Esophagus squamous epithelium (tissue), 5 donors: ENCODE measurements at regions not wholly inside any gene's neighbourhood (a gene's known extent, or its start where the extent isn't known, plus 50 kb on each side); places are given as distances from the start of the nearest gene placed in this dataset.
"Not testable (repeated sequence)": the region's sequence is repeated elsewhere in the genome, so short reads cannot be mapped to it uniquely, and the experiment has no call there.

Experiments
- DNase-seq: peaks from one replicate; lab custom pipeline; 2025; lab: John Stamatoyannopoulos, UW
- H3K27ac ChIP-seq, 4 donors: fragments of 200-600 bp; sonication (generic); one replicate each; pipeline ENCODE4 v1.5.1; 2016 to 2019; ENCODE audit warnings: mild to moderate bottlenecking in 1 of 4
- H3K27me3 ChIP-seq, 4 donors: fragments of 200-600 bp; sonication (generic); 1 replicate in 3 of 4; 2 replicates in 1 of 4; pipeline versions ENCODE4 v1.5.1 to v1.6.0; 2017 to 2021; ENCODE audit warnings: antibody characterized with exemption in 1 of 4
- H3K36me3 ChIP-seq, 3 donors: fragments of 200-600 bp; sonication (generic); one replicate each; pipeline ENCODE4 v1.5.1; 2016 to 2019
- H3K4me1 ChIP-seq, 3 donors: fragments of 200-600 bp; sonication (generic); one replicate each; pipeline ENCODE4 v1.5.1; 2017 to 2019
- H3K4me3 ChIP-seq, 4 donors: fragments of 200-600 bp; sonication (generic); 1 replicate in 3 of 4; 2 replicates in 1 of 4; pipeline ENCODE4 v1.5.1; 2016 to 2019; ENCODE audit warnings: mild to moderate bottlenecking in 2 of 4, moderate library complexity in 1 of 4
- H3K9me3 ChIP-seq, 3 donors: fragments of 200-600 bp; sonication (generic); one replicate each; pipeline ENCODE4 v1.5.1; 2016 to 2019
- POLR2A ChIP-seq, 4 donors: fragments of 450-650 bp; IDR thresholded peaks; one replicate each; pipeline ENCODE4 v1.6.1; 2017; ENCODE audit warnings: antibody characterized with exemption in 4 of 4, mild to moderate bottlenecking in 4 of 4, moderate library complexity in 3 of 4
- WGBS, 2 donors: methylation state at CpG; one replicate each; pipeline ENCODE4 v1.1.5; 2018; 5-methylcytosine and 5-hydroxymethylcytosine counted together
- intact Hi-C: fragments of 100-400 bp; cut with DNase I; formaldehyde crosslinking; loops from one replicate; pipeline ENCODE4 v1.15.0; 2022
- TF ChIP-seq, protein P1 (sequence below), 6 experiments: fragments of 450-650 bp in 4 of 6; fragments of 200-600 bp in 2 of 6; sonication (generic) in 2 of 6; IDR thresholded peaks; one replicate each; pipeline ENCODE4 v1.5.1; 2016 to 2019; ENCODE audit warnings: antibody characterized with exemption in 6 of 6, mild to moderate bottlenecking in 4 of 6, moderate library complexity in 4 of 6
- donor health status: DM: yes; HTN: yes; CAD: no.

DNA sequence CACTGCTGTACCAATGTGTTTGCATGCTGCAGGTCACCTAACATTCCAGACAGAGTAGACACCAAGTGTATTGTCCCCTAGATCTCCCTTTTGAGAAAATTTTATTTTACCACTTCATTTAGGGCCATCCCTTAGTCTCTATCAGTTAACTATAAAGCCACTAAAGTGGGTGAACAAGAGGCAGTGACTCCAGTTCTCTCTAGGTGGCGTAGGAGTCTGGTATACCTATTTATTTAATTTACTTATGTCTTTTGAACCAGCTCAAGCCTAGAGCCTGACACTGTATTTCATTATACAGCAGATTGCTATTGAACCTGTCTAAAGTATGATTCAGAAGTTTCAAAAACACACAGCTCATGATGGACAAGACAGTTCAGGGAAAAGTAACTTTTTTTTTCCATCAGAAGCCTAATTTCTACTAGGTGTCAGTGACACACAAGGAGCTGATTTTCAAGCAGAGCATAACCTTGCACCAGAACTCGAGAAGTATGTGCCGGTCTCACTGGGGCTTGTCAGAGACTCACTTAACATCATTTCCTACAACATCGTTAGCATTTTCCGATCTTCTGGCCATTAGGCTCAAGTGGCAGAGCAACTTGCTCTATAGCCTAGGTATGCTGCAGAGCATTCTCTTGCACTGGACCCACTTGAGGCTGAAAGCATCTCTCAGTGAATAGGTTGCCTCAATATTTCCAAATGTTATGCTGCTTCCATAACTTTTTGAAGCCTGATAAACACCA lies 175.4 kb downstream of the CDC14C start:
- intact Hi-C loops, result no loop called here
- no peak for TF ChIP-seq POLR2A (IDR thresholded peaks at IDR 0.05)
- TF ChIP-seq, protein P1, sequence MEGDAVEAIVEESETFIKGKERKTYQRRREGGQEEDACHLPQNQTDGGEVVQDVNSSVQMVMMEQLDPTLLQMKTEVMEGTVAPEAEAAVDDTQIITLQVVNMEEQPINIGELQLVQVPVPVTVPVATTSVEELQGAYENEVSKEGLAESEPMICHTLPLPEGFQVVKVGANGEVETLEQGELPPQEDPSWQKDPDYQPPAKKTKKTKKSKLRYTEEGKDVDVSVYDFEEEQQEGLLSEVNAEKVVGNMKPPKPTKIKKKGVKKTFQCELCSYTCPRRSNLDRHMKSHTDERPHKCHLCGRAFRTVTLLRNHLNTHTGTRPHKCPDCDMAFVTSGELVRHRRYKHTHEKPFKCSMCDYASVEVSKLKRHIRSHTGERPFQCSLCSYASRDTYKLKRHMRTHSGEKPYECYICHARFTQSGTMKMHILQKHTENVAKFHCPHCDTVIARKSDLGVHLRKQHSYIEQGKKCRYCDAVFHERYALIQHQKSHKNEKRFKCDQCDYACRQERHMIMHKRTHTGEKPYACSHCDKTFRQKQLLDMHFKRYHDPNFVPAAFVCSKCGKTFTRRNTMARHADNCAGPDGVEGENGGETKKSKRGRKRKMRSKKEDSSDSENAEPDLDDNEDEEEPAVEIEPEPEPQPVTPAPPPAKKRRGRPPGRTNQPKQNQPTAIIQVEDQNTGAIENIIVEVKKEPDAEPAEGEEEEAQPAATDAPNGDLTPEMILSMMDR (IDR thresholded peaks at IDR 0.05), result peak in 2 of 6 experiments; percentile 9 to 41
- H3K27ac ChIP-seq, result no peak overlapping the region
- no peak overlapping the region for H3K4me3 ChIP-seq
- no peaks in the 10 kb centered on the region for H3K27me3 ChIP-seq
- H3K9me3 ChIP-seq, result no peaks in the 10 kb centered on the region
- no peaks in the 10 kb centered on the region for H3K4me1 ChIP-seq
- 70 to 82% methylated on average over 1 to 5 of the region's 5 CpGs for WGBS, 2 donors
- H3K36me3 ChIP-seq, result no peaks in the 10 kb centered on the region
- DNase-seq, result no peak

DNA sequence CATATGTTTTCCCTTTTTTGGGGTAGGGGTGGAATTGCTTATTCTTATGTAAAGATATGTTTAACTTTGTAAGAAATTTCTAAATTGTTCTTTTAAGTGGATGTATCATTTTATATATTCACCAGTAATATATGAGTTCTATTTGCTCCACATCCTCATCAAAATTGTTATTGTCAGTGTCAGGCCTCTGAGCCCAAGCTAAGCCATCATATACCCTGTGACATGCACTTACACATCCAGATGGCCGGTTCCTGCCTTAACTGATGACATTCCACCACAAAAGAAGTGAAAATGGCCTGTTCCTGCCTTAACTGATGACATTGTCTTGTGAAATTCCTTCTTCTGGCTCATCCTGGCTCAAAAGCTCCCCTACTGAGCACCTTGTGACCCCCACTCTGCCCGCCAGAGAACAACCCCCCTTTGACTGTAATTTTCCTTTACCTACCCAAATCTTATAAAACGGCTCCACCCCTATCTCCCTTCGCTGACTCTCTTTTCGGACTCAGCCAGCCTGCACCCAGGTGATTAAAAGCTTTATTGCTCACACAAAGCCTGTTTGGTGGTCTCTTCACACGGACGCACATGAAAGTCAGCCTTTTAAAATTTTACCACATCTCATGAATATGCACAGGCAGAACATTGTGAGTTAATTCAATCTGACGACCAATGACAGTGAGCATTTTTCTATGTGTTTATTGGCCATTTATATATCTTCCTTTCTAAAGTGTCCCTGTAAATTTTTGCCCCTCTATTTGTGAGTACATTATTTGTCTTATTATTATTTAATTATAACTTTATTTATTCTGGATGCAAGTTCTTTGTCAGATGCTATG lies 176.8 kb downstream of the CDC14C start:
- H3K4me1 ChIP-seq, H3K9me3 ChIP-seq, H3K36me3 ChIP-seq, H3K27me3 ChIP-seq, H3K4me3 ChIP-seq, intact Hi-C loops, H3K27ac ChIP-seq, DNase-seq: not testable (repeated sequence)
- 63 to 64% methylated on average over 8 of the region's 8 CpGs for WGBS, 2 donors

DNA sequence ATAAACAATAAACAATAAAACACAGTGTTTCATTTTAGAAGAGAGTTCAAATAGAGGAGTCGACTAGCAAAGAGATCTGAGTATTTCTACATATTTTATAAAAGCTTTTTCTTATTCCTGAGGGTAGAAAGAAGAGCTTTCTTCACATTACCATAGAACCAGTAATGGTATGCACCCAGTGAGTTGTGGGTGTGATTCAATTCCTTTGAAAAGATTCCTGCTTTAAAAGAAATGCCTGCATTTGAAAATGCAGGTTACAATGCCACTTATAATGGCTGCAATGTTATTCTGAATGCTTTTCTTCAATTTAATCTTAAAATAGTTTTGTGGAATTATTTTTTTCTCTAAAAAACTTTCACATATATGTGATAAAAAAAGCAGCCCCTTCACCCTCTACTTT lies 178.1 kb downstream of the CDC14C start:
- H3K9me3 ChIP-seq, result peaks cover 0 to 1% (median 0%) of the 10 kb centered on the region in 3 donors
- DNase-seq, result no peak
- no peaks in the 10 kb centered on the region for H3K4me1 ChIP-seq
- H3K27ac ChIP-seq, result no peak overlapping the region
- intact Hi-C loops, result no loop called here
- no peak overlapping the region for H3K4me3 ChIP-seq
- no peak for TF ChIP-seq POLR2A (IDR thresholded peaks at IDR 0.05)
- TF ChIP-seq, protein P1 (IDR thresholded peaks at IDR 0.05), result no peak
- H3K36me3 ChIP-seq, result no peaks in the 10 kb centered on the region
- H3K27me3 ChIP-seq, result no peaks in the 10 kb centered on the region
- WGBS, 2 donors, result 16 to 19% methylated on average over 1 of the region's 1 CpG

GRCh38 chr7:49111706-49112105 lies 187.4 kb downstream of the CDC14C start:
- Histone ChIP-seq H3K27me3 (no peaks in the 10 kb centered on the region), H3K4me3 (no peak overlapping the region), H3K4me1 (no peaks in the 10 kb centered on the region), H3K9me3 (peaks cover 0 to 7% (median 0%) of the 10 kb centered on the region in 3 donors), H3K27ac (no peak overlapping the region), H3K36me3 (no peaks in the 10 kb centered on the region)
- intact Hi-C loops, result no loop called here
- TF ChIP-seq POLR2A (IDR thresholded peaks at IDR 0.05), result no peak
- TF ChIP-seq, protein P1 (IDR thresholded peaks at IDR 0.05), result no peak
- WGBS, 2 donors, result 100% methylated on average over 1 of the region's 1 CpG
- no peak for DNase-seq

- H3K9me3 ChIP-seq, result peaks cover 0 to 7% (median 0%) of the 10 kb centered on the region in 3 donors
- 70 to 78% methylated on average over 2 to 3 of the region's 3 CpGs for WGBS, 2 donors
- TF ChIP-seq, protein P1 (IDR thresholded peaks at IDR 0.05), result no peak
- TF ChIP-seq POLR2A (IDR thresholded peaks at IDR 0.05), result no peak
- H3K36me3 ChIP-seq, result no peaks in the 10 kb centered on the region
- no peak overlapping the region for H3K27ac ChIP-seq
- H3K4me1 ChIP-seq, result no peaks in the 10 kb centered on the region
- intact Hi-C loops, result no loop called here
- H3K27me3 ChIP-seq, result no peaks in the 10 kb centered on the region
- DNase-seq, result no peak
- H3K4me3 ChIP-seq, result no peak overlapping the region
Measured at GRCh38 chr7:49112222-49112621, 187.9 kb downstream of the CDC14C start.
